ENCODE measurements at regions not wholly inside any gene's neighbourhood (a gene's known extent, or its start where the extent isn't known, plus 50 kb on each side); places are given as distances from the start of the nearest gene placed in this dataset.

- Histone ChIP-seq H4K91ac (ENCODE audit: insufficient read length, low read depth, low read length) (no peak overlapping the region), H4K20me1 (ENCODE audit: control insufficient read depth, insufficient read depth, insufficient read length) (no peaks in the 10 kb centered on the region), H3K23ac (ENCODE audit: insufficient read length, low read depth, low read length) (no peak overlapping the region), H2BK120ac (ENCODE audit: low read depth, low read length, poor library complexity, severe bottlenecking) (no peak overlapping the region), H2BK12ac (ENCODE audit: insufficient read length, low read depth, low read length) (no peak overlapping the region), H2AFZ (ENCODE audit: low read length) (no peak overlapping the region), H3K27me3 (ENCODE audit: insufficient read depth, low read length) (no peaks in the 10 kb centered on the region), H3K14ac (ENCODE audit: insufficient read depth, low read length) (no peak overlapping the region), H4K8ac (replicated peaks; ENCODE audit: insufficient read length, low read depth, low read length) (no peak overlapping the region), H4K5ac (ENCODE audit: insufficient read length, low read depth, low read length) (no peak overlapping the region), H3K56ac (ENCODE audit: insufficient read length, low read depth, low read length) (no peak overlapping the region), H3K4me2 (ENCODE audit: insufficient read depth, insufficient read length, low read length) (no peak overlapping the region), H2AK5ac (ENCODE audit: insufficient read length, low read length) (no peak overlapping the region), H3K79me2 (ENCODE audit: insufficient read depth, low read length) (no peaks in the 10 kb centered on the region), H3K4ac (ENCODE audit: low read depth, low read length) (no peak overlapping the region), H3K9ac (ENCODE audit: extremely low read depth, insufficient read length, low read length) (no peak overlapping the region), H3K18ac (ENCODE audit: insufficient read length, low read depth, low read length) (no peak overlapping the region), H3K23me2 (ENCODE audit: insufficient read length, low read depth, low read length, poor library complexity, severe bottlenecking) (no peaks in the 10 kb centered on the region), H3K79me1 (ENCODE audit: insufficient read depth, low read depth, low read length, poor library complexity, severe bottlenecking) (no peaks in the 10 kb centered on the region), H2BK5ac (ENCODE audit: insufficient read length, low read length) (no peak overlapping the region), H2BK15ac (ENCODE audit: low read depth, low read length) (no peak overlapping the region), H2BK20ac (ENCODE audit: low read depth, low read length, poor library complexity, severe bottlenecking) (no peak overlapping the region), H3K27ac (ENCODE audit: insufficient read length, low read depth, low read length) (no peak overlapping the region), H3K9me3 (ENCODE audit: control insufficient read depth, low read depth, low read length) (no peaks in the 10 kb centered on the region), H3T11ph (ENCODE audit: low read length) (no peak overlapping the region), H3K4me1 (ENCODE audit: insufficient read depth, low read length) (no peaks in the 10 kb centered on the region)
- Mint-ChIP-seq H3K4me1 (peaks cover 15 to 19% of the 10 kb centered on the region in 2 experiments), H3K9me3 (peaks cover 0 to 3% of the 10 kb centered on the region in 2 experiments; a peak in 2 of 5 replicates), H3K27me3 (ENCODE audit: low read depth) (no peaks in the 10 kb centered on the region), H3K4me3 (no peak overlapping the region), H3K27ac (peak overlapping the region in 1 of 3 experiments; percentile 41; a peak in 1 of 7 replicates), H3K36me3 (ENCODE audit: insufficient read depth in 1 of 3, low read depth in 3 of 3) (no peaks in the 10 kb centered on the region; a peak in 2 of 7 replicates)
- no peak for DNase-seq
- no peak for TF ChIP-seq CTCF (conservative IDR thresholded peaks at IDR 0.05)
- WGBS (ENCODE audit: extremely low coverage, insufficient read length, low lambda C conversion rate): no CpG with 5 or more reads among the region's 3 CpGs
Observed at GRCh38 chr10:111439034-111439842, 362.4 kb downstream of the ADRA2A start.
